Vagina (tissue), 2 donors: ENCODE measurements at regions not wholly inside any gene's neighbourhood (a gene's known extent, or its start where the extent isn't known, plus 50 kb on each side); places are given as distances from the start of the nearest gene placed in this dataset.
A peak's percentile ranks its signal among the peaks of the same experiment; 100 is the strongest.

ENCODE experiments used
- DNase-seq, 2 donors: peaks; one replicate each; pipeline ENCODE4 v3.0.0-alpha.2; 2017; ENCODE audit errors: extremely low spot score in 2 of 2
- H3K27ac ChIP-seq: fragments of 200-600 bp; sonication (generic); one replicate; pipeline ENCODE4 v1.5.1; 2019
- H3K27me3 ChIP-seq: fragments of 200-600 bp; sonication (generic); one replicate; pipeline ENCODE4 v1.5.1; 2019
- H3K36me3 ChIP-seq, 2 donors: fragments of 200-600 bp; sonication (generic); one replicate each; pipeline ENCODE4 v1.5.1; 2017 to 2019
- H3K4me1 ChIP-seq: fragments of 200-600 bp; sonication (generic); one replicate; pipeline ENCODE4 v1.5.1; 2019
- H3K4me3 ChIP-seq, 2 donors: fragments of 200-600 bp; sonication (generic); 1 replicate in 1 of 2; 2 replicates in 1 of 2; pipeline ENCODE4 v1.5.1; 2016 to 2019
- H3K9me3 ChIP-seq: fragments of 200-600 bp; sonication (generic); one replicate; pipeline ENCODE4 v1.5.1; 2019
- CTCF ChIP-seq, 3 experiments: fragments of 450-650 bp in 2 of 3; fragments of 200-600 bp in 1 of 3; sonication (generic) in 1 of 3; IDR thresholded peaks; one replicate each; pipeline ENCODE4 v1.5.1; 2017 to 2019; ENCODE audit warnings: antibody characterized with exemption in 3 of 3, mild to moderate bottlenecking in 2 of 3, moderate library complexity in 2 of 3
- POLR2A ChIP-seq, 2 donors: fragments of 450-650 bp; IDR thresholded peaks; one replicate each; pipeline ENCODE4 v1.6.1; 2017; ENCODE audit warnings: antibody characterized with exemption in 2 of 2, mild to moderate bottlenecking in 2 of 2, moderate library complexity in 2 of 2
- POLR2AphosphoS5 ChIP-seq, 2 donors: sonication (generic); formaldehyde crosslinking; IDR thresholded peaks; one replicate each; pipeline ENCODE4 v1.9.0; 2017; ENCODE audit warnings: antibody characterized with exemption in 2 of 2, mild to moderate bottlenecking in 2 of 2, low read depth in 1 of 2; ENCODE audit not compliant: insufficient read depth in 1 of 2
- intact Hi-C: fragments of 100-400 bp; cut with DNase I; formaldehyde crosslinking; loops from one replicate; pipeline ENCODE4 v1.15.1; 2023

GRCh38 chr6:85136310-85136709 is 313.6 kb upstream of the NT5E start:
- intact Hi-C loops = no loop called here
- DNase-seq = no peak
- Histone ChIP-seq H3K4me1 (no peaks in the 10 kb centered on the region), H3K36me3 (no peaks in the 10 kb centered on the region), H3K27ac (no peak overlapping the region), H3K9me3 (no peaks in the 10 kb centered on the region), H3K27me3 (no peaks in the 10 kb centered on the region), H3K4me3 (no peak overlapping the region)
- TF ChIP-seq POLR2A (IDR thresholded peaks at IDR 0.05) (no peak), CTCF (IDR thresholded peaks at IDR 0.05) (no peak), POLR2AphosphoS5 (IDR thresholded peaks at IDR 0.05; ENCODE audit: insufficient read depth in 1 of 2, low read depth in 1 of 2) (no peak)

- no peaks in the 10 kb centered on the region for H3K27me3 ChIP-seq
- no peak for DNase-seq
- TF ChIP-seq CTCF (IDR thresholded peaks at IDR 0.05) = no peak
- TF ChIP-seq POLR2A (IDR thresholded peaks at IDR 0.05) = no peak
- peak in 1 of 2 donors; percentile 20 for TF ChIP-seq POLR2AphosphoS5 (IDR thresholded peaks at IDR 0.05; ENCODE audit: insufficient read depth in 1 of 2, low read depth in 1 of 2)
- no peak overlapping the region for H3K4me3 ChIP-seq
- H3K36me3 ChIP-seq = no peaks in the 10 kb centered on the region
- intact Hi-C loops = no loop called here
- H3K4me1 ChIP-seq = no peaks in the 10 kb centered on the region
- no peak overlapping the region for H3K27ac ChIP-seq
- no peaks in the 10 kb centered on the region for H3K9me3 ChIP-seq
These were observed 314.3 kb upstream of the NT5E start for GRCh38 chr6:85135376-85136094.

- no peak for TF ChIP-seq POLR2A (IDR thresholded peaks at IDR 0.05)
- no peak for TF ChIP-seq CTCF (IDR thresholded peaks at IDR 0.05)
- TF ChIP-seq POLR2AphosphoS5 (IDR thresholded peaks at IDR 0.05; ENCODE audit: insufficient read depth in 1 of 2, low read depth in 1 of 2) = no peak
- Histone ChIP-seq H3K4me3 (no peak overlapping the region), H3K4me1 (no peaks in the 10 kb centered on the region), H3K36me3 (no peaks in the 10 kb centered on the region), H3K9me3 (no peaks in the 10 kb centered on the region), H3K27ac (no peak overlapping the region), H3K27me3 (no peaks in the 10 kb centered on the region)
- intact Hi-C loops = no loop called here
- DNase-seq = no peak
These were observed 315.7 kb upstream of the NT5E start for GRCh38 chr6:85134172-85134571.

GRCh38 chr6:85132091-85132490 is 317.8 kb upstream of the NT5E start:
- TF ChIP-seq CTCF (IDR thresholded peaks at IDR 0.05) = no peak
- no peak for TF ChIP-seq POLR2A (IDR thresholded peaks at IDR 0.05)
- TF ChIP-seq POLR2AphosphoS5 (IDR thresholded peaks at IDR 0.05; ENCODE audit: insufficient read depth in 1 of 2, low read depth in 1 of 2) = no peak
- Histone ChIP-seq H3K4me1 (no peaks in the 10 kb centered on the region), H3K9me3 (no peaks in the 10 kb centered on the region), H3K27ac (no peak overlapping the region), H3K27me3 (no peaks in the 10 kb centered on the region), H3K36me3 (no peaks in the 10 kb centered on the region), H3K4me3 (no peak overlapping the region)
- DNase-seq = no peak
- intact Hi-C loops = no loop called here

GRCh38 chr6:85130743-85131142 is 319.1 kb upstream of the NT5E start:
- intact Hi-C loops = no loop called here
- Histone ChIP-seq H3K36me3 (no peaks in the 10 kb centered on the region), H3K4me1 (no peaks in the 10 kb centered on the region), H3K4me3 (no peak overlapping the region), H3K27ac (no peak overlapping the region), H3K9me3 (no peaks in the 10 kb centered on the region), H3K27me3 (no peaks in the 10 kb centered on the region)
- no peak for DNase-seq
- no peak for TF ChIP-seq POLR2AphosphoS5 (IDR thresholded peaks at IDR 0.05; ENCODE audit: insufficient read depth in 1 of 2, low read depth in 1 of 2)
- TF ChIP-seq POLR2A (IDR thresholded peaks at IDR 0.05) = no peak
- TF ChIP-seq CTCF (IDR thresholded peaks at IDR 0.05) = no peak
